ENCODE measurements at regions not wholly inside any gene's neighbourhood (a gene's known extent, or its start where the extent isn't known, plus 50 kb on each side); places are given as distances from the start of the nearest gene placed in this dataset.
"Not testable (repeated sequence)": the region's sequence is repeated elsewhere in the genome, so short reads cannot be mapped to it uniquely, and the experiment has no call there.

DNA sequence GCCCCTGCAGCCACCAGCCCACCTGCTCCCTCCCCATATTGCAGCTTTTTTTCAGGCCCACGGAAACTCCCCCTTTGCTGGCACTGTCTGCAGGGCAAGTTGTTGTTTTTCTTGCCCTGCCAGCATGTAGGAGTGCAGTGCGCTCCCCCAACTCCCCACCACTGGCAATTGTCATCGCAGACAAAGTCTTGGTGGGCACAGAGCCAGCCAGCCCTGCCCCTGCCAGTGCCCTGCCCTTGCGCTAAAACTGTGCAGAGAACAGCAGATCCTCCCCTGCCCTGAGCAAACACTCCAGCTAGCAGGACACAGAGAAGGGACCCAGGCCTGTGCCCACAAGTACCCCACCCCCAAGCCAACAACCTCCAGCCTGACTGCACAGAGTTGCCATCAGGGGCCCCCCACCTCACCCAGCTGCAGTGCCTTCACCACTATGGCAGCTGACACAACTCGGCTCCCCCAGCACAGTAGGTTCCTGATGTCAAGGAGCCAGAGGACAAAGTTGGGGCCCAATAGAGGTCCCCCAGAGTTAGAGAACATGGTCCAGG lies 158.1 kb upstream of the ARHGAP42 start:
- DNase-seq (ENCODE audit: extremely low read depth, low read depth, low spot score): no peak

DNA sequence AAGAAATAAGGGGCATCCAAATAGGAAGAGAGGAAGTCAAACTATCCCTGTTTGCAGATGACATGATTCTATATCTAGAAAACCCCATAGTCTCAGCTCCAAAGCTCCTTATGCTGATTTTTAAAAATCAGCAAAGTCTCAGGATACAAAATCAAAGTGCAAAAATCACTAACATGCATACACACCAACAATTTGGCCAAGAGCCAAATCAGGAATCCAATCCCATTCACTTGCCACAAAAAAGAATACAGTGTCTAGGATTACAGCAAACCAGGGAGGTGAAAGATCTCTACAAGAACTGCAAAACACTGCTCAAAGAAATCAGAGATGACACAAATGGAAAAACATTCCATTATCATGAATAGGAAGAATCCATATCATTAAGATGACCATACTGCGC lies 155.8 kb upstream of the ARHGAP42 start:
- not testable (repeated sequence) for DNase-seq (ENCODE audit: extremely low read depth, low read depth, low spot score)

DNA sequence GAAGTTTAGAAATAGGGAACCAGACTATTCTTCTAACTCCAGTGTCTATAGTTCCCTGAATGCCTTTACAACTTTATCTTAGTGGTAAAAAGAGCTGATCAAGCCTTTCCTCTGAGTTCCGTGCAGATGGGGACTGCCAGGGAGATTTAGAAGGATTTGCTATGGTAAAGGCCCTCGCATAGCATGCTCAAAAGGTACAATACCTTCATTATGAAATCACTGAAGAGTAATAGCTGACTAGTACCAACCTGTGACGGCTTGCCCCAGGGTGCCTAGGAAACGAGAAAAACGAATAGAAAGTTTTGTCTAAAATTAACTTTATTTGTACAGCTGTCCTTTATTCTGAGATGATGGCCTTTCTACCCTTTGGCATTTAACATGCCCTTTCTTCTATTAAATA lies 150.1 kb upstream of the ARHGAP42 start:
- no peak for DNase-seq (ENCODE audit: extremely low read depth, low read depth, low spot score)

- DNase-seq (ENCODE audit: extremely low read depth, low read depth, low spot score): no peak
These were observed 143.7 kb upstream of the ARHGAP42 start for GRCh38 chr11:100543386-100543785.

GRCh38 chr11:100545556-100545955 lies 141.5 kb upstream of the ARHGAP42 start:
- DNase-seq (ENCODE audit: extremely low read depth, low read depth, low spot score): no peak

DNA sequence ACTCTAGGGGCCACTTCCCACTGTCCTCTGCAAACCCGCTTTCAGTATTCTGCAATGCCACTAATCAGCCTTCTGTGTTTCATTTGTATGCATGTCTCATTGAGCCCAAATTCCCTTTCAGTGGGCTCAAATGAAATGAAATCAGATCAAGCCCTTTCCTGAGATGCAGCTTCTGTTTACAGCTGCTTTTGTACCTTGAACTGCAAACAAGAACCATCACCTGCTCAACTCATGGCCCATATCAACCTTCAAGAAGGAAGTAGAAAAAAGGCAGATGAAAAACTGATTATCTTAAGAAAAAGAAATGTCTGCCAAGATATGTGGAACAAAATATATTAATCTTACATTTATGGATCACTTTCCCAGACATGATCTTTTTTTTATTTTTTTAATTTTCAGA lies 141.1 kb upstream of the ARHGAP42 start:
- DNase-seq (ENCODE audit: extremely low read depth, low read depth, low spot score): no peak

DNA sequence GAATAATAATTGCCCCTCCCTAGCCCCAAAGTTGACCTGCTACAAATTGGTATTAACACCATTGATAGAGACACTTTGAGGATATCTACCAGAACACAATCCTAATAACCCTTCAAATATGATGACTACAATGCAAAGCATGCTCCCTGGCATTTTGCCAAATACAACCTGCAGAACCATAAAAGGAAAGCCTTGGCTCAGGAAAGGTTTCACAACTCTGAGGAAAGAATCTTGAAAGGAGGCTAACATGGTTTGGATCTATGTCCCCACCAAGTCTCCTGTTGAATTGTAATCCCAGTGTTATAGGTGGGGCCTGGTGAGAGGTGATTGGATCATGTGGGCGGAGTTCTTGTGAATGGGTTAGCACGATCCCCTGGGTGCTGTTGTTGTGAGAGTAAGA lies 140.4 kb upstream of the ARHGAP42 start:
- DNase-seq (ENCODE audit: extremely low read depth, low read depth, low spot score): peak; percentile 29

GRCh38 chr11:100550298-100550697 lies 136.8 kb upstream of the ARHGAP42 start:
- no peak for DNase-seq (ENCODE audit: extremely low read depth, low read depth, low spot score)

- DNase-seq (ENCODE audit: extremely low read depth, low read depth, low spot score): no peak
These were observed 136.0 kb upstream of the ARHGAP42 start for GRCh38 chr11:100550912-100551632.

DNA sequence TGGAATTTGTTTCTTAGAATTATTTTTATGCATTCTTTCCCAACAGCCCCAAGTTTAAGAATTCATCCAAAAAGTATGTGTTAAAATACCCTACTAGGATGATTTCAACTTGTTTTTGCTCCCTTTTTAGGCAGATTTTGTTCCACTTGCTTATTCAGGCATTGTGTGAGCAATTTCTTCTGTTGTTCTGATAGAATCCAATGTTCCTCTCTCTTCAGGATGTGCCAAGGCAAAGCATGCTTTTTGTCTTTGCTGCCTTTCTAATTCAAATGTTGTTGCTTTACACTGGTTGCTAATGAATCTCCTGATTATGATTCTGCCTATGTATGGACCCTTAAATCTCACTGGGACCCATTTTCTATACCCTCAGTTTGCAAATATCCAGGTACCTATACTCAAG lies 131.2 kb upstream of the ARHGAP42 start:
- no peak for DNase-seq (ENCODE audit: extremely low read depth, low read depth, low spot score)

- no peak for DNase-seq (ENCODE audit: extremely low read depth, low read depth, low spot score)
These were observed 130.3 kb upstream of the ARHGAP42 start for GRCh38 chr11:100556781-100557180.

- no peak for DNase-seq (ENCODE audit: extremely low read depth, low read depth, low spot score)
These were observed 129.1 kb upstream of the ARHGAP42 start for GRCh38 chr11:100557830-100558611.

- DNase-seq (ENCODE audit: extremely low read depth, low read depth, low spot score): no peak
These were observed 126.5 kb upstream of the ARHGAP42 start for GRCh38 chr11:100560606-100561005.

DNA sequence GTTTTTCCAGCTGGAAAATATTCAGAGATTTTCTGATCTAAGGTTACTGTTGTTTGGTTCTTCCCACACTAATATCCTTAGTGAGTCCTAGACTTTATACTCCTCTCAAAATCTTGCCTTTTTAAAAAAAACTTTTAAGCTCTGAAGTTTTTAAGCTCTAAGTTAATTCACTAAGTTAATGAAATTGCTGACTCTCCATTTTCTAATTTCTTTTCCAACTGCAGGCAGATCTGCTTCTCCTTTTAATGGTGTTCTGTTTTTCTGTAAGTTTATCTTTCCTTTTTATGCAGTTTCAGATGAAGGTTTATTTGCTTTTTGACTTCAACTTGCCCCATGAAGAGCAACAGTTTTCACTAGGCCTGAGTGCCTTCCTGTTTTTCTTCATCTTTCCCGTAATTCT lies 125.8 kb upstream of the ARHGAP42 start:
- no peak for DNase-seq (ENCODE audit: extremely low read depth, low read depth, low spot score)

GRCh38 chr11:100562128-100562527 lies 125.0 kb upstream of the ARHGAP42 start:
- peak; percentile 63 for DNase-seq (ENCODE audit: extremely low read depth, low read depth, low spot score)

DNA sequence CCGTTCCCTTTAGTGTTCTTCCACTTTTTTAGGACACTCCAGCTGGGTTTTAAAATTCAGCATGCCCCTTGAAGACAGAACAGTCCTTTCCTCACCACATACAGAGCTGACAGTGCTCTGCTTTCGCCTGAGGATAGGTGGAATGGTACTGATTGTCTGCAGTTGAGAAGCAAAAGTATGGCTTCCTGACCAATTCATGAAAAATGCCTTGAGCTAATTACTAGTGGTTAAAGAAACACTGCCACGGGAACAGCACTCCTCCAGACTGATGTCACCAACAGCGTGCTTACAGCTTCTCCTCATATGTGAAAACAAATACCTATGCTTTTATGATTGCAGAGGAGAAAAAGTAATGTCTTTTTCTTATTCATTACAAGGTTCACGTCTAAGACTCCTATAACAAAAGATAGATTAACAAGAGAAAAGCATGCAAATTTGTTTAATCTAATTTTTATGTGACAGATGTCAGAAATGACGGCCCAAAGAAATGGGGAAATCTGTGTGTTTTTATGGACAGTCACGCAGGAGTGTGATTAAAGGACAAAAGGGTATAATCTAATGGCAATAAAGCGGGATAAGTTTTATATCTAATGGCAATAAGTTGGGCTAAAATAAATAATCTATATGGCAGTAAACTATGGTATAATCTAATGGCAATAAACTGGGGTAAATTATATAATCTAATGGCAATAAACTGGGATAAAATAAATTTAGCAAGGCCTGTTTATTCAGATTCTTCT lies 123.4 kb upstream of the ARHGAP42 start:
- DNase-seq (ENCODE audit: extremely low read depth, low read depth, low spot score): no peak

- no peak for DNase-seq (ENCODE audit: extremely low read depth, low read depth, low spot score)
These were observed 113.1 kb upstream of the ARHGAP42 start for GRCh38 chr11:100573911-100574513.

GRCh38 chr11:100574894-100575769 lies 112.0 kb upstream of the ARHGAP42 start:
- no peak for DNase-seq (ENCODE audit: extremely low read depth, low read depth, low spot score)

DNA sequence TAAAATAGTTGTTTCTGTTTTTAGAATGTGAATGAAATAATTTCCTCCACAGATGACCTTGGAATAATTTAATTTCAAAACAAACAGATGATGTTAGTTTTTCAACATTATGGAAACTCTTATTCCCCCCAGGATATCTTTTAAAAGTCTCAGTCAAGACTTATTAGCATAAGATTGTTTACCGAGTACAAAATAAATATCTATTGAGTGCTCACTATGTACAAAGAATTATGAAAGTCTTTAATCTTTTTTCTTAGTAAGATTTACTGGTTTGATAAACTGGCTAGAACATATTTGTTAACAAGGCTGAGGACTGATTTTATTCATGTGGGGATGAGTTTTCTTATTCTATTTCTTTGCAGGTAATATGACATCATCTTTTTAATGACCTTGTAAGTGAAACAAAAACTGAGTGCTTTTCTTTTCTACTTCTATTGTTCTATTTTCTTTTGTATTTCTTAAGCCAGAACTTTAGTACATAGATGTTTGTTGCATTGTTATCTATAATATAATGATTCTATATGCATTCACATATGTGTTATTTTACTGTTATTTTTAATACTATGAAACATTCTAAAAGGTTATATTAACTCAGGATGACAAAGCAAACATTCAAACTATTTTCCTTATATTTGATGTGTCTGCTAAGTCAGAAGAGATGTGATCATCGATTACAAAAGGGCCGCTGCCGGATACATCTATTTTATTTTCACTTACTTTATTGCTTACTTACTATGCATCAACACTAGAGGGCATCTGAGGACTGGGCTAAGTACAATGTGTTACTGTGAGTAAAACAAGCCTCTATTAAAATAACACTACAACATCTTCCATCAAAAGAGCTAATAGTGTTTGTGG lies 111.0 kb upstream of the ARHGAP42 start:
- peak; percentile 36 for DNase-seq (ENCODE audit: extremely low read depth, low read depth, low spot score)
